PFSK-1 (cell line): ENCODE measurements at regions not wholly inside any gene's neighbourhood (a gene's known extent, or its start where the extent isn't known, plus 50 kb on each side); places are given as distances from the start of the nearest gene placed in this dataset.

Experiments
- FOXP2 ChIP-seq: optimal IDR thresholded peaks from 2 replicates; pipeline ENCODE3; 2011; ENCODE audit warnings: borderline replicate concordance, control low read depth, inconsistent platforms; ENCODE audit not compliant: insufficient read depth; ENCODE audit errors: extremely low read length, extremely low read depth
- POLR2AphosphoS5 ChIP-seq: IDR thresholded peaks from 2 replicates; pipeline ENCODE4 v1.6.1; 2012; ENCODE audit warnings: low read depth, mild to moderate bottlenecking, control low read depth, low read length, moderate library complexity
- SIN3A ChIP-seq: IDR thresholded peaks from 2 replicates; pipeline ENCODE4 v1.6.1; 2012; ENCODE audit warnings: mild to moderate bottlenecking, low read length, moderate library complexity, borderline replicate concordance; ENCODE audit not compliant: insufficient read depth
- TAF1 ChIP-seq: IDR thresholded peaks from 2 replicates; pipeline ENCODE4 v1.6.1; 2012; ENCODE audit warnings: low read length, control low read depth, borderline replicate concordance; ENCODE audit not compliant: insufficient read depth
- TF ChIP-seq, protein P1 (sequence below), 2 experiments: IDR thresholded peaks; 2 replicates each; pipeline versions ENCODE4 v1.6.1 to v1.8.0; 2011 to 2012; ENCODE audit warnings: low read depth in 2 of 2, low read length in 2 of 2, control low read depth in 1 of 2, inconsistent platforms in 1 of 2, mild to moderate bottlenecking in 1 of 2, moderate library complexity in 1 of 2; ENCODE audit not compliant: insufficient read depth in 1 of 2

DNA sequence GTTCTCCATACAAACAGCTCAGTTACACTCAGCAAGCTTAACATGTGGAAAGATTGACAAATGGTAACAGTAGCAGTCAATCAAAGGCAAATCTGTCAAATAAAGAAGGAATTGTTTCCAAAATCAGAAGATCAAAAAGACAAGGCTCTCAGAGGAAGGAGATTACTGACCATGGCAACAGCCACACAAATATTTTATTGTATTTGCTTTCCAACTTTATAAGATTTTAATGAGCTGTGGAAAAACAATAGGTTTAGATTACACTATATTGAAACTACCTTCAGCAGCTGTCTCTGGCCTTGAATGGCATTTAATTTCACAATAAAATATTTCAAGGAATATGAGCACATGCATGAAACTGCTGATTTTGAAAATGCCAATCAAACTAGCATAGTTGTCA, 1143.9 kb upstream of the GJE1 start:
- TF ChIP-seq SIN3A (no peak), TAF1 (no peak)

DNA sequence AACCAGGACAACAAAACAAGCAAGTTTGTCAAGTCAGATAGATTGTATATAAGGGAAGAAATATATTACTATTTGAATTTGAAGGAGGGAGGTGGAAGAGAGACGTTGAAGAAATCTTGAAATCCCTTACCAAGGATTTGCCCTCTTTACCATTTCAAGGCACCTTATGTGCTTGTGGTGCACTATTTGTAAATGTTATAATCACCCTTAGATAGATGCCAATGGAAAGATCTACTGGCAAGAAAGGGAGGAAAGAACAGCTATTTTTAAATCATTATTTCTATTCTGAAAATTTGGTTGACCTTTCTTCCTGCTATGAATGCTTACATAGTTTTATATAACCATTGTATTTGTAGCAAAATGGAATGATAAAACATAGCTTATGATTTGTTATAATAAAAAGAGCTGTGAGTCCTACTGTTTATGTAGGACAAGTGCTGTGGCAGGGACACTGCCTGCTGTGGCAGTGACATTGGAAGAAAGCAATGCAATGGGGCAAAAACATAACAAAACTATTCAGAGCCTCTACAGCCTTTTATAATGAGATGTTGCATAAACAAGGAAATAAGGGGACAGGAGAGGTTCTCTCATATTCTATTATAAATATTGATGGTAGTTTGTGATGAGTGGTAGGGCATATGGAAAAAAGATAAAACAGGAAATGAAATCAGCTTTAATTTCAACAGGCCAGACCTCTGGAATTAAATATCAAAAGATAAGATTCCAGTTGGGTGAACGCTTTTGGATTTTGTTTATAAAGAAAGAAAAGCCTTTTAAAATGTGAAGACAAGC, 1145.2 kb upstream of the GJE1 start:
- TF ChIP-seq FOXP2 (no peak), SIN3A (no peak), TAF1 (no peak), POLR2AphosphoS5 (no peak)
- TF ChIP-seq, protein P1, sequence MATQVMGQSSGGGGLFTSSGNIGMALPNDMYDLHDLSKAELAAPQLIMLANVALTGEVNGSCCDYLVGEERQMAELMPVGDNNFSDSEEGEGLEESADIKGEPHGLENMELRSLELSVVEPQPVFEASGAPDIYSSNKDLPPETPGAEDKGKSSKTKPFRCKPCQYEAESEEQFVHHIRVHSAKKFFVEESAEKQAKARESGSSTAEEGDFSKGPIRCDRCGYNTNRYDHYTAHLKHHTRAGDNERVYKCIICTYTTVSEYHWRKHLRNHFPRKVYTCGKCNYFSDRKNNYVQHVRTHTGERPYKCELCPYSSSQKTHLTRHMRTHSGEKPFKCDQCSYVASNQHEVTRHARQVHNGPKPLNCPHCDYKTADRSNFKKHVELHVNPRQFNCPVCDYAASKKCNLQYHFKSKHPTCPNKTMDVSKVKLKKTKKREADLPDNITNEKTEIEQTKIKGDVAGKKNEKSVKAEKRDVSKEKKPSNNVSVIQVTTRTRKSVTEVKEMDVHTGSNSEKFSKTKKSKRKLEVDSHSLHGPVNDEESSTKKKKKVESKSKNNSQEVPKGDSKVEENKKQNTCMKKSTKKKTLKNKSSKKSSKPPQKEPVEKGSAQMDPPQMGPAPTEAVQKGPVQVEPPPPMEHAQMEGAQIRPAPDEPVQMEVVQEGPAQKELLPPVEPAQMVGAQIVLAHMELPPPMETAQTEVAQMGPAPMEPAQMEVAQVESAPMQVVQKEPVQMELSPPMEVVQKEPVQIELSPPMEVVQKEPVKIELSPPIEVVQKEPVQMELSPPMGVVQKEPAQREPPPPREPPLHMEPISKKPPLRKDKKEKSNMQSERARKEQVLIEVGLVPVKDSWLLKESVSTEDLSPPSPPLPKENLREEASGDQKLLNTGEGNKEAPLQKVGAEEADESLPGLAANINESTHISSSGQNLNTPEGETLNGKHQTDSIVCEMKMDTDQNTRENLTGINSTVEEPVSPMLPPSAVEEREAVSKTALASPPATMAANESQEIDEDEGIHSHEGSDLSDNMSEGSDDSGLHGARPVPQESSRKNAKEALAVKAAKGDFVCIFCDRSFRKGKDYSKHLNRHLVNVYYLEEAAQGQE (IDR thresholded peaks at IDR 0.05; ENCODE audit: insufficient read depth in 1 of 2, low read depth in 2 of 2, low read length in 2 of 2) = no peak

DNA sequence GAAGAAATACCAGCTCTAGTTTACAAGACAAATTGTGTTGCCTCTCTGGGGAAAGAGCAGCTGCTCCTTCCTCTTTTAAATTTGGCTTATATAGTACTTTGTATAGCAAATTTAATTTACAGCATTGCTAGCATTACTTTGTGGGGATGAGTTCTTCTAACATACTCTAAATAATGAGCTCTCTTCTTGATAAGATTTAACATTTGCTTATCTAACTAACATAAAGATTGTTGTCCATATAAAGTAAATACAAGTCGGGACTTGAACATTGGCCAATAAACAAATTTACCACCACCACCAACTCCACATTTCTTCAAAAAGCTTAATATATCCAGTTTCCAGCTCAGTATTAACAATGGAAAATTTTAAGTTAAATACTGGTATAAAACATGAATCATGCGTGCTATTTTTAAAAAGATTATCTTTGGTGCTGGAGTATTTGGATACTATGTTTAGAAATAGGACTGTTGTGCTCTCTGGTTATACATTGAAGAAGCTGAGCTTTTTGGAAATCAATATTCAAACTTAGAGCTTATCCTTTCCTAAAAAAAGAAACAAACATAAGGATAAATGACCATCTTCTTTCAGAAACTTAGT, 1146.9 kb upstream of the GJE1 start:
- no peak for TF ChIP-seq TAF1
- no peak for TF ChIP-seq SIN3A
- TF ChIP-seq FOXP2 = no peak
- TF ChIP-seq POLR2AphosphoS5 = no peak
- TF ChIP-seq, protein P1 (IDR thresholded peaks at IDR 0.05; ENCODE audit: insufficient read depth in 1 of 2, low read depth in 2 of 2, low read length in 2 of 2) = no peak

DNA sequence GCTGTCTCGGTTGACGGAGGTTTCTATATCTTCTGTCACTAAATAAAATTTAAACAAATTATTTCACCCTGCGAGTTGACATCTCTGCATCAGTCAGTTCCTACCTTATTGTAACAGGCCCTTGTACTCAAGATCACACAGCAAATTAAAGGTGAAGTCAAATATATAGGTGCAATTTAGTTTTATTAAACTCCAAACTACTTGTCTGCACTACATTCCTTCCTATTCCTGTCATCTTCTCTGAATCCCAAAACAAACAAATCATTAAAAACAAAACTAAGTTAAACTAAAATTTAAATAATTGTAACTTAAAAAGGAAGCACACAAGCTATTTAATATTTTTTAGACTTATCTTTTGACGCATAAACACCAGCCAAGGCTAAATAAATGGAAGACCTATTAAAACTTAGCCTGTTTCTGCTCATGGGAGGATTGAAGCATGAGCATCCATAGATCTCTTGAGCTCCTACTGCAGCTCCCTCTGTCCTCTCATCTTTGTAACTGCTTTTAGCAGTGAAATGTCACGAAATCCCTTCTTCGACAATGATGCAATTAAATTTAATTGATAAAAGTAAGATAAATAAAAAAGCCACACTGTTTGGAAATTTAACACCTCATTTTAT, 1152.3 kb upstream of the GJE1 start:
- TF ChIP-seq, protein P1 (IDR thresholded peaks at IDR 0.05; ENCODE audit: insufficient read depth in 1 of 2, low read depth in 2 of 2, low read length in 2 of 2) = no peak
- TF ChIP-seq FOXP2 (no peak), SIN3A (no peak), TAF1 (no peak), POLR2AphosphoS5 (no peak)

DNA sequence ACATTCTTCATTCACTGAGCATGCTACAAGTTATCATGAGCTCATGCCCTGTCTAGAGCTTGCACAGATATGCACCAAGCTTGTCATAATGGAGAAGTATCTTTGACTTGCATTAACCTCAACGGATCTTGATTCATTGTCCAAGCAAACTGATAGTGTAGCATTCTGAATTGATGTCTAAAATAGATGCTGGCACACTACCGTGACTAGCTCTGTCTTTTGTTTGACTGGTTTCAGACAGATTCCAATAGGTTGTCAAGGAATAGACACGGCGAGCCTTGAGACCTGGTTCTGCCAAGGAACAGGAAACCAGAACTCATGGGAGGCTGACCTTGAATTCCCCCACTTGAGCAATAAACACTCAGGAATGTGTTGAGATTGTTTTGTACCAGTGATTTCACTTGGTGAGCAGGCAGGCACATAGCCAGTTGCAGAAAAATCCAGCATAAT, 1153.1 kb upstream of the GJE1 start:
- TF ChIP-seq POLR2AphosphoS5 (no peak), SIN3A (no peak), FOXP2 (no peak), TAF1 (no peak)
- TF ChIP-seq, protein P1 (IDR thresholded peaks at IDR 0.05; ENCODE audit: insufficient read depth in 1 of 2, low read depth in 2 of 2, low read length in 2 of 2) = no peak
